Gastrocnemius medialis (tissue), 4 donors: ENCODE measurements at regions not wholly inside any gene's neighbourhood (a gene's known extent, or its start where the extent isn't known, plus 50 kb on each side); places are given as distances from the start of the nearest gene placed in this dataset.

ENCODE experiments used
- ATAC-seq, 2 donors: fragments of 150-250 bp; one replicate each; pipeline ENCODE4 v1.9.1; 2016
- DNase-seq, 2 donors: peaks; one replicate each; pipeline ENCODE4 v3.0.0-alpha.2; 2019
- H3K27ac ChIP-seq, 4 donors: fragments of 200-600 bp; sonication (generic); 1 replicate in 1 of 4; 2 replicates in 3 of 4; pipeline ENCODE4 v1.5.1; 2016 to 2018; ENCODE audit warnings: mild to moderate bottlenecking in 2 of 4, moderate library complexity in 1 of 4
- H3K27me3 ChIP-seq, 3 donors: fragments of 200-600 bp; sonication (generic) in 2 of 3; 1 replicate in 1 of 3; 2 replicates in 2 of 3; pipeline versions ENCODE4 v1.5.1 to v1.6.0; 2016 to 2019; ENCODE audit warnings: mild to moderate bottlenecking in 1 of 3, moderate library complexity in 1 of 3
- H3K36me3 ChIP-seq, 2 donors: fragments of 200-600 bp; sonication (generic) in 1 of 2; one replicate each; pipeline ENCODE4 v1.5.1; 2017 to 2018
- H3K4me1 ChIP-seq, 2 donors: fragments of 200-600 bp; sonication (generic) in 1 of 2; one replicate each; pipeline ENCODE4 v1.5.1; 2016 to 2017; ENCODE audit warnings: mild to moderate bottlenecking in 2 of 2
- H3K4me3 ChIP-seq, 4 donors: fragments of 200-600 bp; sonication (generic) in 3 of 4; 1 replicate in 1 of 4; 2 replicates in 3 of 4; pipeline ENCODE4 v1.5.1; 2016 to 2019; ENCODE audit warnings: mild to moderate bottlenecking in 2 of 4
- H3K9me3 ChIP-seq, 3 donors: fragments of 200-600 bp; sonication (generic) in 2 of 3; 1 replicate in 1 of 3; 2 replicates in 2 of 3; pipeline ENCODE4 v1.5.1; 2016 to 2019
- POLR2A ChIP-seq, 2 donors: fragments of 450-650 bp; IDR thresholded peaks; one replicate each; pipeline ENCODE4 v1.6.1; 2017; ENCODE audit warnings: antibody characterized with exemption in 2 of 2, mild to moderate bottlenecking in 2 of 2, moderate library complexity in 2 of 2
- in situ Hi-C, 4 donors: fragments of 200-750 bp; cut with MboI; loops; one replicate each; pipeline versions ENCODE4 v1.15.0 to v1.8.0; 2017; ENCODE audit warnings: low sequenced_read_pairs in 4 of 4
- intact Hi-C: fragments of 100-400 bp; cut with DNase I; formaldehyde crosslinking; loops from one replicate; pipeline ENCODE4 v1.15.1; 2023; ENCODE audit warnings: low total_unique reads
- TF ChIP-seq, protein P1 (sequence below), 5 experiments: fragments of 450-650 bp in 3 of 5; fragments of 200-600 bp in 2 of 5; sonication (generic) in 2 of 5; IDR thresholded peaks in 4 of 5; conservative IDR thresholded peaks in 1 of 5; 1 replicate in 4 of 5; 2 replicates in 1 of 5; pipeline ENCODE4 v1.5.1; 2016 to 2019; ENCODE audit warnings: antibody characterized with exemption in 5 of 5, mild to moderate bottlenecking in 3 of 5, moderate library complexity in 3 of 5

DNA sequence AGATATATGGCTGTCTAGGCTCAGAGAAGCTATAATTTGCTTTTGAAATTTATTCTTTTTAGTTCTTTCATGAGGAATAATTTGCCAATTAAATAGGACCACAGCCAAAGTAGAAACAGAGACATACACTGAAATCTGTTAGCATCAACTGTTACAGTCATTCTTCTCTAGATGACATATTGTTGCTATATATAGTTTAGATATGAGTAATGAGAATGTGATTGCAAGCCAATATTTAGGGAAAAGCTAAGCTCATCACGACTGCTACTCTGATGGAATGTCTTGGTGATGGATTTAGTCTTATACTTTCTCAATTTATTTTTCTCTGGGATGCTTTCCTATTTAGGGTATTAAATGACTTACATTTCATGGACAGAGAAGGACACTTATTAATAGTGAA is 259.1 kb downstream of the LNPK start:
- H3K36me3 ChIP-seq: no peaks in the 10 kb centered on the region
- ATAC-seq (no peak), DNase-seq (no peak)
- no peaks in the 10 kb centered on the region for H3K4me1 ChIP-seq
- in situ Hi-C loops (no loop called here), intact Hi-C loops (no loop called here)
- H3K9me3 ChIP-seq: no peaks in the 10 kb centered on the region
- TF ChIP-seq, protein P1, sequence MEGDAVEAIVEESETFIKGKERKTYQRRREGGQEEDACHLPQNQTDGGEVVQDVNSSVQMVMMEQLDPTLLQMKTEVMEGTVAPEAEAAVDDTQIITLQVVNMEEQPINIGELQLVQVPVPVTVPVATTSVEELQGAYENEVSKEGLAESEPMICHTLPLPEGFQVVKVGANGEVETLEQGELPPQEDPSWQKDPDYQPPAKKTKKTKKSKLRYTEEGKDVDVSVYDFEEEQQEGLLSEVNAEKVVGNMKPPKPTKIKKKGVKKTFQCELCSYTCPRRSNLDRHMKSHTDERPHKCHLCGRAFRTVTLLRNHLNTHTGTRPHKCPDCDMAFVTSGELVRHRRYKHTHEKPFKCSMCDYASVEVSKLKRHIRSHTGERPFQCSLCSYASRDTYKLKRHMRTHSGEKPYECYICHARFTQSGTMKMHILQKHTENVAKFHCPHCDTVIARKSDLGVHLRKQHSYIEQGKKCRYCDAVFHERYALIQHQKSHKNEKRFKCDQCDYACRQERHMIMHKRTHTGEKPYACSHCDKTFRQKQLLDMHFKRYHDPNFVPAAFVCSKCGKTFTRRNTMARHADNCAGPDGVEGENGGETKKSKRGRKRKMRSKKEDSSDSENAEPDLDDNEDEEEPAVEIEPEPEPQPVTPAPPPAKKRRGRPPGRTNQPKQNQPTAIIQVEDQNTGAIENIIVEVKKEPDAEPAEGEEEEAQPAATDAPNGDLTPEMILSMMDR (IDR thresholded peaks at IDR 0.05 in 4 of 5, conservative IDR thresholded peaks at IDR 0.05 in 1 of 5): no peak
- no peak for TF ChIP-seq POLR2A (IDR thresholded peaks at IDR 0.05)
- H3K4me3 ChIP-seq: no peak overlapping the region
- H3K27me3 ChIP-seq: no peaks in the 10 kb centered on the region
- H3K27ac ChIP-seq: no peak overlapping the region

- H3K36me3 ChIP-seq: no peaks in the 10 kb centered on the region
- TF ChIP-seq, protein P1 (IDR thresholded peaks at IDR 0.05 in 4 of 5, conservative IDR thresholded peaks at IDR 0.05 in 1 of 5): no peak
- TF ChIP-seq POLR2A (IDR thresholded peaks at IDR 0.05): no peak
- no peaks in the 10 kb centered on the region for H3K9me3 ChIP-seq
- H3K27ac ChIP-seq: no peak overlapping the region
- no peaks in the 10 kb centered on the region for H3K27me3 ChIP-seq
- no peak for ATAC-seq
- H3K4me1 ChIP-seq: no peaks in the 10 kb centered on the region
- intact Hi-C loops (no loop called here), in situ Hi-C loops (no loop called here)
- no peak for DNase-seq
- H3K4me3 ChIP-seq: no peak overlapping the region
Measured at GRCh38 chr2:175742367-175742766, 259.7 kb downstream of the LNPK start.

- Histone ChIP-seq H3K27me3 (no peaks in the 10 kb centered on the region), H3K4me3 (no peak overlapping the region), H3K27ac (no peak overlapping the region), H3K36me3 (no peaks in the 10 kb centered on the region), H3K4me1 (no peaks in the 10 kb centered on the region), H3K9me3 (no peaks in the 10 kb centered on the region)
- TF ChIP-seq, protein P1 (IDR thresholded peaks at IDR 0.05 in 4 of 5, conservative IDR thresholded peaks at IDR 0.05 in 1 of 5): no peak
- no peak for TF ChIP-seq POLR2A (IDR thresholded peaks at IDR 0.05)
- in situ Hi-C loops: no loop called here
- DNase-seq (no peak), ATAC-seq (no peak)
- intact Hi-C loops: no loop called here
Measured at GRCh38 chr2:175741164-175741563, 260.9 kb downstream of the LNPK start.

- TF ChIP-seq POLR2A (IDR thresholded peaks at IDR 0.05): no peak
- TF ChIP-seq, protein P1 (IDR thresholded peaks at IDR 0.05 in 4 of 5, conservative IDR thresholded peaks at IDR 0.05 in 1 of 5): no peak
Measured at GRCh38 chr2:175737722-175738361, 264.2 kb downstream of the LNPK start.

GRCh38 chr2:175734686-175735085 is 267.4 kb downstream of the LNPK start:
- in situ Hi-C loops: no loop called here
- no peak for TF ChIP-seq POLR2A (IDR thresholded peaks at IDR 0.05)
- TF ChIP-seq, protein P1 (IDR thresholded peaks at IDR 0.05 in 4 of 5, conservative IDR thresholded peaks at IDR 0.05 in 1 of 5): no peak
- Histone ChIP-seq H3K36me3 (no peaks in the 10 kb centered on the region), H3K9me3 (no peaks in the 10 kb centered on the region), H3K4me1 (no peaks in the 10 kb centered on the region), H3K4me3 (no peak overlapping the region), H3K27ac (no peak overlapping the region), H3K27me3 (no peaks in the 10 kb centered on the region)
- no peak for DNase-seq
- intact Hi-C loops: no loop called here
- ATAC-seq: no peak

More at GRCh38 chr2:175737722-175738361, 264.2 kb downstream of the LNPK start:
- no peak for ATAC-seq
- Histone ChIP-seq H3K4me1 (no peaks in the 10 kb centered on the region), H3K27ac (no peak overlapping the region), H3K9me3 (no peaks in the 10 kb centered on the region), H3K4me3 (no peak overlapping the region), H3K36me3 (no peaks in the 10 kb centered on the region), H3K27me3 (no peaks in the 10 kb centered on the region)
- intact Hi-C loops: no loop called here
- no peak for DNase-seq
- in situ Hi-C loops: no loop called here
